Esophagus muscularis mucosa (tissue), 4 donors: ENCODE measurements at regions not wholly inside any gene's neighbourhood (a gene's known extent, or its start where the extent isn't known, plus 50 kb on each side); places are given as distances from the start of the nearest gene placed in this dataset.

ENCODE experiments used
- DNase-seq: peaks from one replicate; pipeline ENCODE4 v3.0.0-alpha.2; 2017; ENCODE audit errors: extremely low spot score
- H3K27ac ChIP-seq, 4 donors: fragments of 200-600 bp; sonication (generic); replicated peaks in 1 of 4; 1 replicate in 3 of 4; 2 replicates in 1 of 4; pipeline ENCODE4 v1.5.1; 2016 to 2019; ENCODE audit warnings: mild to moderate bottlenecking in 1 of 4
- H3K27me3 ChIP-seq, 4 donors: fragments of 200-600 bp; sonication (generic); one replicate each; pipeline versions ENCODE4 v1.5.1 to v1.6.0; 2016 to 2019
- H3K36me3 ChIP-seq, 4 donors: fragments of 200-600 bp; sonication (generic); one replicate each; pipeline ENCODE4 v1.5.1; 2016 to 2019
- H3K4me1 ChIP-seq, 4 donors: fragments of 200-600 bp; sonication (generic); one replicate each; pipeline ENCODE4 v1.5.1; 2016 to 2019
- H3K4me3 ChIP-seq, 4 donors: fragments of 200-600 bp; sonication (generic); 1 replicate in 2 of 4; 2 replicates in 2 of 4; pipeline ENCODE4 v1.5.1; 2016 to 2019; ENCODE audit warnings: mild to moderate bottlenecking in 4 of 4, moderate library complexity in 1 of 4
- H3K9me3 ChIP-seq, 4 donors: fragments of 200-600 bp; sonication (generic); 1 replicate in 3 of 4; 2 replicates in 1 of 4; pipeline ENCODE4 v1.5.1; 2016 to 2019
- EP300 ChIP-seq: sonication (generic); formaldehyde crosslinking; IDR thresholded peaks from one replicate; pipeline ENCODE4 v1.6.1; 2017; ENCODE audit warnings: antibody characterized with exemption
- POLR2A ChIP-seq: fragments of 450-650 bp; IDR thresholded peaks from one replicate; pipeline ENCODE4 v1.6.1; 2017; ENCODE audit warnings: antibody characterized with exemption, moderate library complexity, mild to moderate bottlenecking, low read depth
- POLR2AphosphoS5 ChIP-seq, 2 donors: sonication (generic); formaldehyde crosslinking; IDR thresholded peaks; one replicate each; pipeline ENCODE4 v1.6.1; 2017; ENCODE audit warnings: antibody characterized with exemption in 2 of 2
- whole genome bisulfite sequencing: methylation state at CpG from one replicate; pipeline ENCODE4 v1.1.5; 2018; 5-methylcytosine and 5-hydroxymethylcytosine counted together
- intact Hi-C: fragments of 100-400 bp; cut with DNase I; formaldehyde crosslinking; loops from one replicate; pipeline ENCODE4 v1.15.1; 2023
- TF ChIP-seq, protein P1 (sequence below), 3 experiments: fragments of 200-600 bp in 2 of 3; fragments of 450-650 bp in 1 of 3; sonication (generic) in 2 of 3; IDR thresholded peaks; one replicate each; pipeline ENCODE4 v1.5.1; 2017 to 2019; ENCODE audit warnings: antibody characterized with exemption in 3 of 3, mild to moderate bottlenecking in 2 of 3, moderate library complexity in 1 of 3

DNA sequence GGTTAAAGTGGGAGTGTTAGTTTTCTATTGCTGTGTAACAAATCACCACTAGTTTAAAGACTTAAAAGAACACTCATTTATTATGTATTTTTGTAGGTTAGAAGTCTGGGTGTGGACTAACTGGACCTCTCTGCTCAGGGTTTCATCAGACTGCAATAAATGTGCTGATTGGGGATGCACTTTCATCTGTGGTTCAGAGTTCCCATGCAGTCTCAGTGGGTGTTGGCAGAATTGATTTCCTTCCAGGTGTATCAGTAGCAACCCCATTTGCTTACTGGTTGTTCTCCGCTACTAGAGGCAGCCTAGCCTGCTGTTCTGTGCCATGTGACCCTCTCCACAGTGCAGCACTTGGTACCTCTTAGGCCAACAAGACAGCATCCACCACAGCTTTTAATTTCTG is 2200.5 kb downstream of the MAT2B start:
- H3K27me3 ChIP-seq = no peaks in the 10 kb centered on the region
- H3K36me3 ChIP-seq = no peaks in the 10 kb centered on the region
- TF ChIP-seq POLR2AphosphoS5 (IDR thresholded peaks at IDR 0.05) (no peak), POLR2A (no peak), EP300 (no peak)
- TF ChIP-seq, protein P1, sequence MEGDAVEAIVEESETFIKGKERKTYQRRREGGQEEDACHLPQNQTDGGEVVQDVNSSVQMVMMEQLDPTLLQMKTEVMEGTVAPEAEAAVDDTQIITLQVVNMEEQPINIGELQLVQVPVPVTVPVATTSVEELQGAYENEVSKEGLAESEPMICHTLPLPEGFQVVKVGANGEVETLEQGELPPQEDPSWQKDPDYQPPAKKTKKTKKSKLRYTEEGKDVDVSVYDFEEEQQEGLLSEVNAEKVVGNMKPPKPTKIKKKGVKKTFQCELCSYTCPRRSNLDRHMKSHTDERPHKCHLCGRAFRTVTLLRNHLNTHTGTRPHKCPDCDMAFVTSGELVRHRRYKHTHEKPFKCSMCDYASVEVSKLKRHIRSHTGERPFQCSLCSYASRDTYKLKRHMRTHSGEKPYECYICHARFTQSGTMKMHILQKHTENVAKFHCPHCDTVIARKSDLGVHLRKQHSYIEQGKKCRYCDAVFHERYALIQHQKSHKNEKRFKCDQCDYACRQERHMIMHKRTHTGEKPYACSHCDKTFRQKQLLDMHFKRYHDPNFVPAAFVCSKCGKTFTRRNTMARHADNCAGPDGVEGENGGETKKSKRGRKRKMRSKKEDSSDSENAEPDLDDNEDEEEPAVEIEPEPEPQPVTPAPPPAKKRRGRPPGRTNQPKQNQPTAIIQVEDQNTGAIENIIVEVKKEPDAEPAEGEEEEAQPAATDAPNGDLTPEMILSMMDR (IDR thresholded peaks at IDR 0.05) = no peak
- intact Hi-C loops = no loop called here
- H3K9me3 ChIP-seq = no peaks in the 10 kb centered on the region
- no peaks in the 10 kb centered on the region for H3K4me1 ChIP-seq
- no peak overlapping the region for H3K27ac ChIP-seq
- no peak for DNase-seq
- no peak overlapping the region for H3K4me3 ChIP-seq
- 100% methylated on average over 1 of the region's 1 CpG for WGBS

DNA sequence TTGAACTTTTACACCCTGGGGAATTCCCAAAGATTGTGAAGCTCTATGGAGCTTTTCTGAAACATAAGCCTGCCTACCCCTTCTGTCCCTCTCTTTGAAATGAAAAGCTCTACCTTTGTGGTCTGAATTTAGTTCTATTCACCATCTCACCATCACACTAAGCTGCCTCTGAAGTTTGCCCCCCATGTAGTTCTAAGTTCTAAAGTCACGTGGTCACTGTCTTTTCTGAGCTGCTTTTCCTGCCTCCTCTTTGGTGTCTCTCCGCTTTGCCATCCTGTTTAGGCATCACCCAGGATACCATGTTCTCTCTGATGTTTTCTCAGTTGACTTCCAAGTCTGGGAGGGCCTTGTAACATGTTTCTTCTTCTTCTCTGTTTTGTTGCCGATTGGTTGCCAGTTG is 2206.6 kb downstream of the MAT2B start:
- WGBS = 86% methylated on average over 3 of the region's 3 CpGs
- no peak overlapping the region for H3K4me3 ChIP-seq
- no peaks in the 10 kb centered on the region for H3K36me3 ChIP-seq
- H3K4me1 ChIP-seq = no peaks in the 10 kb centered on the region
- no peaks in the 10 kb centered on the region for H3K9me3 ChIP-seq
- intact Hi-C loops = no loop called here
- H3K27me3 ChIP-seq = no peaks in the 10 kb centered on the region
- no peak for DNase-seq
- H3K27ac ChIP-seq = no peak overlapping the region
- no peak for TF ChIP-seq EP300
- TF ChIP-seq POLR2AphosphoS5 (IDR thresholded peaks at IDR 0.05) = no peak
- TF ChIP-seq, protein P1 (IDR thresholded peaks at IDR 0.05) = no peak
- no peak for TF ChIP-seq POLR2A

DNA sequence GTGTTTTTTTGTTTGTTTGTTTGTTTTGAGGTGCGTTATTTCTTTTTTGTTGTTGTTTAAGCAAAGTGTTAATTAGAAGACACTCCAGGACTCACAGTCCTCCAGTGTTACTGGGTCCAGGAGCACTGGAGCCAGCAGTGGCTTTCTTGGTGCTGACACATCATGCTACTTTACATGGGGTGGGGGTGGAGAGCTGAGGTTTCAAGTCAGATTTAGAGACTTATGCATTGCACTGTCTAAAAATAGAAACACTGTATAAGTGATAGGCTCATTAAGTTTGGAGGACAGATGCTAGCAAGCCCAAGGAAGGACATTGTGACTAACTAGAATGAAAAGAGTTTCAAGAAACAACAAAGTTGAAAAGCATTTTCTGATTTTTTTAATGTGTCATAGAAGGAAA is 2209.2 kb downstream of the MAT2B start:
- Histone ChIP-seq H3K36me3 (no peaks in the 10 kb centered on the region), H3K4me3 (no peak overlapping the region), H3K9me3 (no peaks in the 10 kb centered on the region), H3K27me3 (no peaks in the 10 kb centered on the region), H3K27ac (no peak overlapping the region), H3K4me1 (no peaks in the 10 kb centered on the region)
- no peak for DNase-seq
- WGBS = 81% methylated on average over 1 of the region's 1 CpG
- TF ChIP-seq, protein P1 (IDR thresholded peaks at IDR 0.05) = no peak
- no peak for TF ChIP-seq POLR2AphosphoS5 (IDR thresholded peaks at IDR 0.05)
- no peak for TF ChIP-seq POLR2A
- TF ChIP-seq EP300 = no peak
- intact Hi-C loops = no loop called here

DNA sequence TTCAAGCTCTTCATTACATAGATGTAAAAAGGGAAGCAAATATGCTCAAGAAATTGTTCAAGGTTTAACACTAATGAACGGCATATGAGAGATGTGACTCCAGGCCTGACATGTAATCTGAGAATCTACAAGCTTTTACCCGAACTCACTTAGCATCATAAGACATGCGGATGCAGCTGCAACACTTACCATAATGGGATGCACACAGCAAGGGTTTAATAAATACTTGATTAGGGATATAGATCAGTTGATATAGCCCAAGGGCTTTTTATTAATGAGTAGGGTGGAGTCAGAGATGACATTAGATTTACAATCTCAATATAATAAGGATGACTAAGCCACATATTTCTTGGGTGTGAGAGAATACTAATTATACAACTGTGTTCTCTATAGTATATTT is 2215.5 kb downstream of the MAT2B start:
- H3K4me3 ChIP-seq = no peak overlapping the region
- no peak overlapping the region for H3K27ac ChIP-seq
- H3K36me3 ChIP-seq = no peaks in the 10 kb centered on the region
- no peaks in the 10 kb centered on the region for H3K9me3 ChIP-seq
- no peak for TF ChIP-seq POLR2A
- TF ChIP-seq, protein P1 (IDR thresholded peaks at IDR 0.05) = no peak
- no peak for TF ChIP-seq POLR2AphosphoS5 (IDR thresholded peaks at IDR 0.05)
- no peak for TF ChIP-seq EP300
- intact Hi-C loops = no loop called here
- DNase-seq = no peak
- WGBS = 91% methylated on average over 3 of the region's 3 CpGs
- no peaks in the 10 kb centered on the region for H3K27me3 ChIP-seq
- H3K4me1 ChIP-seq = no peaks in the 10 kb centered on the region

DNA sequence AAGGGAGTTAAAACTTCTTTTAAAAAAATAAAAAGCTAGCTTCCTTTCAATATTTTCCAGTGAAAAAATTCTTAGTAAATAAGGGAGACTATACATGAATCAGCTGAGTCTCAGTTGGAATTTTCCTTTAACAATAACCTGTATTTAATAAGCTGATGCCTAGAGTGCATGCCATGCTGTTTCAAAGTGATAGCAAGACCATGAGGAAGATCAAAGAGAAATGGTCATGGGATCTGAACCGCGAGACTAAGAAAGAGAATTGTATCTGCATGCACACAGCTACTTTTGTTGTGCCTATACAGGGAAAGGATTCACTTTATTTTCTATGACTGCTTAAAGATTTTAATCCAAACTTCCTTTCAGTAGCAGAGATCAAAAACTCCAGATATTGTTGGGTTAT is 2217.0 kb downstream of the MAT2B start:
- TF ChIP-seq, protein P1 (IDR thresholded peaks at IDR 0.05) = no peak
- no peak for TF ChIP-seq EP300
- TF ChIP-seq POLR2AphosphoS5 (IDR thresholded peaks at IDR 0.05) = no peak
- no peak for TF ChIP-seq POLR2A
- no peak overlapping the region for H3K4me3 ChIP-seq
- H3K36me3 ChIP-seq = no peaks in the 10 kb centered on the region
- no peaks in the 10 kb centered on the region for H3K9me3 ChIP-seq
- intact Hi-C loops = no loop called here
- H3K27me3 ChIP-seq = no peaks in the 10 kb centered on the region
- WGBS = 92% methylated on average over 2 of the region's 2 CpGs
- no peaks in the 10 kb centered on the region for H3K4me1 ChIP-seq
- H3K27ac ChIP-seq = no peak overlapping the region
- DNase-seq = no peak
